OCI-LY3 (cell line): ENCODE measurements at regions not wholly inside any gene's neighbourhood (a gene's known extent, or its start where the extent isn't known, plus 50 kb on each side); places are given as distances from the start of the nearest gene placed in this dataset.

Experiments used
- EZH2phosphoT487 ChIP-seq: fragments of 200-600 bp; shearing (Covaris generic); IDR thresholded peaks from 2 replicates; pipeline ENCODE4 v1.6.1; 2018; ENCODE audit warnings: antibody characterized with exemption, mixed run types, low read depth
- TF ChIP-seq, protein P1 (sequence below): fragments of 200-600, 300-600 bp; sonication (generic); IDR thresholded peaks from 2 replicates; pipeline ENCODE4 v1.5.1; 2014; ENCODE audit warnings: antibody characterized with exemption, low read length, low read depth

DNA sequence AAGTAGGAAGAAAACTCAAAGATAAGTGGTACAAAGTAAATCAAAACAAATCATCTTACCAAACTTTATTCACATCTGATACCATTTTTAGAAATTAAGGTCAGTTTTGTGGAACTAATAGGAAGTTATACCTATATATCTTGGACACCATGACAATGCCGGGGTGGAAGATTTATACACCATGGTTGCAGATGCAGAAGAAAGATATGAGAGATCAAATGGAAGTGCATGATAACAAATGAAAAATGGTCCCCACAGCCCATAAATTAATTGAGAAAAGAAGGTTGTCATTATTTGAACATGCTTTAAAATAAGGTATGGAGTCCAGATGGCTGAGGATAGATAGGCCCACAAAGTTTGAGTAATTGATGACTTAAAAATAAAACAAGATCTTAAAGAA is 276.8 kb downstream of the TSHZ3 start:
- TF ChIP-seq, protein P1, sequence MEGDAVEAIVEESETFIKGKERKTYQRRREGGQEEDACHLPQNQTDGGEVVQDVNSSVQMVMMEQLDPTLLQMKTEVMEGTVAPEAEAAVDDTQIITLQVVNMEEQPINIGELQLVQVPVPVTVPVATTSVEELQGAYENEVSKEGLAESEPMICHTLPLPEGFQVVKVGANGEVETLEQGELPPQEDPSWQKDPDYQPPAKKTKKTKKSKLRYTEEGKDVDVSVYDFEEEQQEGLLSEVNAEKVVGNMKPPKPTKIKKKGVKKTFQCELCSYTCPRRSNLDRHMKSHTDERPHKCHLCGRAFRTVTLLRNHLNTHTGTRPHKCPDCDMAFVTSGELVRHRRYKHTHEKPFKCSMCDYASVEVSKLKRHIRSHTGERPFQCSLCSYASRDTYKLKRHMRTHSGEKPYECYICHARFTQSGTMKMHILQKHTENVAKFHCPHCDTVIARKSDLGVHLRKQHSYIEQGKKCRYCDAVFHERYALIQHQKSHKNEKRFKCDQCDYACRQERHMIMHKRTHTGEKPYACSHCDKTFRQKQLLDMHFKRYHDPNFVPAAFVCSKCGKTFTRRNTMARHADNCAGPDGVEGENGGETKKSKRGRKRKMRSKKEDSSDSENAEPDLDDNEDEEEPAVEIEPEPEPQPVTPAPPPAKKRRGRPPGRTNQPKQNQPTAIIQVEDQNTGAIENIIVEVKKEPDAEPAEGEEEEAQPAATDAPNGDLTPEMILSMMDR = no peak
- no peak for TF ChIP-seq EZH2phosphoT487
